OCI-LY3 (cell line): ENCODE measurements at regions not wholly inside any gene's neighbourhood (a gene's known extent, or its start where the extent isn't known, plus 50 kb on each side); places are given as distances from the start of the nearest gene placed in this dataset.

Experiments used
- EZH2phosphoT487 ChIP-seq: fragments of 200-600 bp; shearing (Covaris generic); IDR thresholded peaks from 2 replicates; pipeline ENCODE4 v1.6.1; 2018; ENCODE audit warnings: antibody characterized with exemption, mixed run types, low read depth
- TF ChIP-seq, protein P1 (sequence below): fragments of 200-600, 300-600 bp; sonication (generic); IDR thresholded peaks from 2 replicates; pipeline ENCODE4 v1.5.1; 2014; ENCODE audit warnings: antibody characterized with exemption, low read length, low read depth

DNA sequence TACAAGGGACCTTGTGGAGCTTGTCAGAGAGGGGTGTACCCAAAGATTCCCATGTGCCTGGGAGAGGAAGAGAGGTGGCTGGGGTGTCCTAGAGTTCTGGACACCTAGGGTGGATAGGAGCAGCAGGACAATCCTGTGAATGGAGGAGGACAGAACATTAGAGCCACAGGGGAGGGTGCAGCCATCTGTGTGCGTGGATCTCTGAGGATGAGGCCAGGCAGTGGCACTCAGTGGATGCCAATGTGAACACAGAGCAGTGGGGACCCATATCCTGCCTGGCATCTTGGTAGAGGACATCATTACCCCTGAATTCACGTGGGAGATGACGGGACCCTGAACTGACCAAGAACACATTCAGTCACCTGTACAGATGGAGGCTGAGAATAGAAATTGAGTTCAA is 205.3 kb downstream of the CD83 start:
- TF ChIP-seq, protein P1, sequence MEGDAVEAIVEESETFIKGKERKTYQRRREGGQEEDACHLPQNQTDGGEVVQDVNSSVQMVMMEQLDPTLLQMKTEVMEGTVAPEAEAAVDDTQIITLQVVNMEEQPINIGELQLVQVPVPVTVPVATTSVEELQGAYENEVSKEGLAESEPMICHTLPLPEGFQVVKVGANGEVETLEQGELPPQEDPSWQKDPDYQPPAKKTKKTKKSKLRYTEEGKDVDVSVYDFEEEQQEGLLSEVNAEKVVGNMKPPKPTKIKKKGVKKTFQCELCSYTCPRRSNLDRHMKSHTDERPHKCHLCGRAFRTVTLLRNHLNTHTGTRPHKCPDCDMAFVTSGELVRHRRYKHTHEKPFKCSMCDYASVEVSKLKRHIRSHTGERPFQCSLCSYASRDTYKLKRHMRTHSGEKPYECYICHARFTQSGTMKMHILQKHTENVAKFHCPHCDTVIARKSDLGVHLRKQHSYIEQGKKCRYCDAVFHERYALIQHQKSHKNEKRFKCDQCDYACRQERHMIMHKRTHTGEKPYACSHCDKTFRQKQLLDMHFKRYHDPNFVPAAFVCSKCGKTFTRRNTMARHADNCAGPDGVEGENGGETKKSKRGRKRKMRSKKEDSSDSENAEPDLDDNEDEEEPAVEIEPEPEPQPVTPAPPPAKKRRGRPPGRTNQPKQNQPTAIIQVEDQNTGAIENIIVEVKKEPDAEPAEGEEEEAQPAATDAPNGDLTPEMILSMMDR: no peak
- TF ChIP-seq EZH2phosphoT487: no peak
